SK-N-SH (cell line): ENCODE measurements at regions not wholly inside any gene's neighbourhood (a gene's known extent, or its start where the extent isn't known, plus 50 kb on each side); places are given as distances from the start of the nearest gene placed in this dataset.
"Not testable (repeated sequence)": the region's sequence is repeated elsewhere in the genome, so short reads cannot be mapped to it uniquely, and the experiment has no call there.

Experiments used
- CTCF ChIA-PET: fragments of 300-600, 350-600 bp; formaldehyde crosslinking; extraction: SDS; loops from one replicate; lab custom pipeline; 2021; lab: Yijun Ruan, JAX
- POLR2A ChIA-PET: fragments of 350-600 bp; sonication (Branson Sonifier 250); formaldehyde crosslinking; extraction: SDS; loops from one replicate; lab custom pipeline; 2020; ENCODE audit warnings: antibody characterized with exemption, inconsistent platforms; lab: Yijun Ruan, JAX
- DNase-seq: peaks from one replicate; pipeline ENCODE4 v3.0.0; 2012
- H2AFZ ChIP-seq: fragments of 200-600 bp; sonication (generic); 2 replicates; pipeline ENCODE4 v1.8.1; 2016; ENCODE audit warnings: antibody characterized with exemption, mild to moderate bottlenecking, low read depth
- H3F3A ChIP-seq: fragments of 200-600 bp; sonication (generic); replicated peaks from 2 replicates; pipeline ENCODE3; 2016; ENCODE audit warnings: antibody characterized with exemption, mild to moderate bottlenecking; ENCODE audit not compliant: insufficient read depth
- H3K27ac ChIP-seq, 2 experiments: fragments of 200-500 bp in 1 of 2; fragments of 200-600 bp in 1 of 2; sonication (Bioruptor generic) in 1 of 2; sonication (generic), shearing (Covaris generic) in 1 of 2; 2 replicates each; pipeline versions ENCODE4 v1.5.1 to v1.6.1; 2014 to 2016; ENCODE audit warnings: low read depth in 2 of 2, inconsistent platforms in 1 of 2, low read length in 1 of 2, mild to moderate bottlenecking in 1 of 2, mixed read lengths in 1 of 2
- H3K27me3 ChIP-seq: fragments of 200-600 bp; sonication (generic), shearing (Covaris generic); 2 replicates; pipeline ENCODE4 v1.6.1; 2016; ENCODE audit warnings: mixed run types; ENCODE audit not compliant: insufficient read depth
- H3K36me3 ChIP-seq, 2 experiments: fragments of 200-500 bp in 1 of 2; fragments of 200-600 bp in 1 of 2; sonication (Bioruptor generic) in 1 of 2; sonication (generic) in 1 of 2; replicated peaks in 1 of 2; 2 replicates each; pipeline versions ENCODE3 to v1.5.1; 2014 to 2016; ENCODE audit warnings: low read length in 1 of 2, mild to moderate bottlenecking in 1 of 2; ENCODE audit not compliant: insufficient read depth in 2 of 2, control insufficient read depth in 1 of 2
- H3K4me1 ChIP-seq, 2 experiments: fragments of 200-500 bp in 1 of 2; fragments of 200-600 bp in 1 of 2; sonication (Bioruptor generic) in 1 of 2; sonication (generic), shearing (Covaris generic) in 1 of 2; 2 replicates each; pipeline versions ENCODE4 v1.5.1 to v1.6.1; 2014 to 2016; ENCODE audit warnings: low read depth in 1 of 2, low read length in 1 of 2, mixed run types in 1 of 2; ENCODE audit not compliant: insufficient read depth in 2 of 2, control insufficient read depth in 1 of 2
- H3K4me2 ChIP-seq: fragments of 200-600 bp; sonication (generic), shearing (Covaris generic); 2 replicates; pipeline ENCODE4 v1.6.1; 2017; ENCODE audit warnings: mixed run types
- H3K4me3 ChIP-seq, 2 experiments: fragments of 200-500 bp in 1 of 2; fragments of 200-600 bp in 1 of 2; sonication (Bioruptor generic) in 1 of 2; sonication (generic), shearing (Covaris generic) in 1 of 2; 2 replicates each; pipeline versions ENCODE4 v1.5.1 to v1.8.1; 2014 to 2016; ENCODE audit warnings: low read depth in 2 of 2, inconsistent platforms in 1 of 2, low read length in 1 of 2, mild to moderate bottlenecking in 1 of 2, mixed read lengths in 1 of 2, moderate library complexity in 1 of 2
- H3K79me2 ChIP-seq: fragments of 200-600 bp; sonication (generic); 2 replicates; pipeline ENCODE4 v1.8.1; 2017; ENCODE audit warnings: mild to moderate bottlenecking; ENCODE audit not compliant: insufficient read depth
- H3K9ac ChIP-seq: fragments of 200-600 bp; sonication (generic); 2 replicates; pipeline ENCODE4 v1.6.1; 2017; ENCODE audit warnings: mixed run types
- H3K9me2 ChIP-seq: fragments of 200-600 bp; sonication (generic); 2 replicates; pipeline ENCODE4 v1.6.1; 2017; ENCODE audit warnings: mixed run types
- H3K9me3 ChIP-seq: fragments of 200-600 bp; sonication (generic); 2 replicates; pipeline ENCODE4 v1.6.1; 2017; ENCODE audit warnings: mixed run types, mild to moderate bottlenecking, moderate library complexity
- H4K20me1 ChIP-seq: fragments of 200-600 bp; sonication (generic); 2 replicates; pipeline ENCODE4 v1.6.1; 2017; ENCODE audit warnings: mild to moderate bottlenecking, mixed run types; ENCODE audit not compliant: insufficient read depth
- WGBS: methylation state at CpG from one replicate; pipeline ENCODE4 v1.1.6; 2017; ENCODE audit warnings: low lambda C conversion rate; 5-methylcytosine and 5-hydroxymethylcytosine counted together

DNA sequence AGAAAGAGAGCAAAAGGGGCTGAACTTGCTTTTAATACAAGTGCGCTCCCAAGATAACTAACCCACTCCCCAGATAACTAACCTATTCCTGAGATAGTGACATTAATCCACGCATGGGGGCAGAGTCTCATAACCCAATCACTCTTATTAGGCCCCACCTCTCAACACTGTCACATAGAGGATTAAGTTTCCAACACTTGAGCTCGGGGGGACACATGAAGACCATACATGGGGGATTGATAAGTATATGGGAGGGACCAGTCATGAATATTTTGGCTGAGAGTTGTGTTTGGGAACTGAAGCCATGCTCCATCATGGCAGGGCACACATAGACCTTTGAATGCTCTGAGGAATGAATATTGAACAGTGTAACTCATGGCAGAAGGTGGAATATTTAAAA, 4217.3 kb upstream of the OR11H1 start:
- H3K36me3 ChIP-seq, H3K9me3 ChIP-seq, H3K79me2 ChIP-seq, CTCF ChIA-PET, POLR2A ChIA-PET, H3K9me2 ChIP-seq, H3K27me3 ChIP-seq, H3F3A ChIP-seq, H3K27ac ChIP-seq, H3K4me3 ChIP-seq, H3K4me2 ChIP-seq, H3K9ac ChIP-seq, H2AFZ ChIP-seq, H4K20me1 ChIP-seq, H3K4me1 ChIP-seq, DNase-seq: not testable (repeated sequence)
- WGBS, result 9% methylated on average over 3 of the region's 3 CpGs

DNA sequence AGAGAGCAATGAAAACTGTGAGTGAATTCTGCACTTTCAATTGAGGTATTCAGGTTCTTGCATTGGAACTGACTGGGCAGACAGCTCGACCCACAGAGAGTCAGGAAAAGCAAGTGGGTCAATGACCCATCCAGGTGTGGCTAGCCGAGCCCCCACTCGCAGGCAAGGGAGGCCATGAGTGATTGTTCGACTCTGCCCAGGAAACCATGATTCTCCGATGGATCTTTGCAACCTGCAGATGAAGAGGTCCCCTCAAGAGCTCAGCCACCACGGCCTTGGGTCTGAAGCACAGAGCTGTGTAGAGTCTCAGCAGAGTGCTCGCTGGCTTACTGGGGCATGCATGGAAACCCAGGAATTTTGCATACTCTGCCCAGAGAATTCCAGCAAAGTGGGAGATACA, 4215.4 kb upstream of the OR11H1 start:
- H3K9me2 ChIP-seq, H3K4me2 ChIP-seq, H3K4me1 ChIP-seq, CTCF ChIA-PET, H3K36me3 ChIP-seq, H3K27me3 ChIP-seq, H3F3A ChIP-seq, POLR2A ChIA-PET, H2AFZ ChIP-seq, DNase-seq, H3K4me3 ChIP-seq, H3K9ac ChIP-seq, H3K27ac ChIP-seq, H3K79me2 ChIP-seq, H4K20me1 ChIP-seq: not testable (repeated sequence)
- 6% methylated on average over 7 of the region's 7 CpGs for WGBS
- peaks cover 12% of the 10 kb centered on the region for H3K9me3 ChIP-seq

DNA sequence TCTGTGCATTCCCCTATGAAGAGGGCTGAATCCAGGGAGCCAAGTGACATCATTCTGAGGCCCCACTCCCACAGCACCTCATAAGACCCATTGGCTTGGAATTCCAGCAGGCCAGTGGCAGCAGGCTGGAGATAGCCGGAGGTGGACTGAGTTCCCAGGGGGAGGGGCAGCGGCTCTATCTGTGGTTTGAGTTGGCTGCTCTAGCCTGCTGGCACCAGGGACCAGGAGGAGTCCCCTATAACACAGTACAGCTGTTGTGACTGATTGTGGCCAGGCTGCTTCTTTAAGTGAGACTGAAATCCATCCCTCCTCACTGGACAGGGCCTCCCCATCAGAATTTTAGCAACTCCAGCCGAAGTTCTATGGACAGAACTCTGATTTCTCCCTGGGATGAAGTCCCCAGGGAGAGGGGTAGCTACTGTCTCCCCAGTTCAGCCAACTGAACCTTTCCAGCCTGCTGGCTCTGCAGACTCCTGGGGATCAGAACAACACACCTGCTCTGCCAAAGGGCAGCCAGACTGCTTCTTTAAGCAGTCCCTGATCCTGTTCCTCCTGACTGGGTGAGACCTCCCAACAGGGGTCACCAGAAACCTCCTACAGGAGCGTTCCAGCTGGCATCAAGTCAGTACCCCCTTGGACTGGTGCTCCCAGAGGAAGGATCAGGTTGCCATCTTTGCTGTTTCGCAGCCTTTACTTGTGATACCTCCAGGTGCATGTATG, 4214.8 kb upstream of the OR11H1 start:
- CTCF ChIA-PET, H3K27me3 ChIP-seq, H3K4me1 ChIP-seq: not testable (repeated sequence)

DNA sequence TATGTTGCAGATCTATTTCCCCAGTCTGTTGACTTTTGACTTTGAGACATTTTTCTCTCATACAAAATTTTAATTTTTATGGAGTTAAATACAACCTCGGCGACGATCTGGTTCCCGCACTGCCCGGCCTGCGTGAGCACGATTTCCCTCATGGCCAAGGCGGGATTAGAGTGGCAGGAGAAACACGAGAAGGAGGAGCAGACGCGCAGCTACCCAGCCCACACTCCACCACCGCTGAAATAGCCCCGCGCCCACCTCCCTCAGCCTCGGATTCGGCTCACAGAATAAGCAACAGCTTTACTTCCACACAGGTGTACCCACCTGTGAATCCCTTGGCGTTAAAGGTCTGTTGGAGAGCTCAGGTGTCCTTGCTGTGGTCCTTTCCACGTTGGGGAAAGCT, 4209.4 kb upstream of the OR11H1 start:
- CTCF ChIA-PET, POLR2A ChIA-PET, H3K36me3 ChIP-seq, H3K4me2 ChIP-seq, H3K4me1 ChIP-seq, DNase-seq, H2AFZ ChIP-seq, H3K27me3 ChIP-seq, H3K27ac ChIP-seq, H3K9ac ChIP-seq, H4K20me1 ChIP-seq, H3K9me2 ChIP-seq, H3F3A ChIP-seq, H3K9me3 ChIP-seq, H3K4me3 ChIP-seq, H3K79me2 ChIP-seq: not testable (repeated sequence)
- 10% methylated on average over 18 of the region's 18 CpGs for WGBS

More for the DNA sequence above, 4214.8 kb upstream of the OR11H1 start:
- H3K36me3 ChIP-seq, DNase-seq, H4K20me1 ChIP-seq, H3K79me2 ChIP-seq, H3K4me3 ChIP-seq, H2AFZ ChIP-seq, H3K27ac ChIP-seq, POLR2A ChIA-PET, H3F3A ChIP-seq, H3K9ac ChIP-seq, H3K4me2 ChIP-seq, H3K9me2 ChIP-seq: not testable (repeated sequence)
- WGBS, result 0% methylated on average over 5 of the region's 5 CpGs
- H3K9me3 ChIP-seq, result peaks cover 12% of the 10 kb centered on the region

DNA sequence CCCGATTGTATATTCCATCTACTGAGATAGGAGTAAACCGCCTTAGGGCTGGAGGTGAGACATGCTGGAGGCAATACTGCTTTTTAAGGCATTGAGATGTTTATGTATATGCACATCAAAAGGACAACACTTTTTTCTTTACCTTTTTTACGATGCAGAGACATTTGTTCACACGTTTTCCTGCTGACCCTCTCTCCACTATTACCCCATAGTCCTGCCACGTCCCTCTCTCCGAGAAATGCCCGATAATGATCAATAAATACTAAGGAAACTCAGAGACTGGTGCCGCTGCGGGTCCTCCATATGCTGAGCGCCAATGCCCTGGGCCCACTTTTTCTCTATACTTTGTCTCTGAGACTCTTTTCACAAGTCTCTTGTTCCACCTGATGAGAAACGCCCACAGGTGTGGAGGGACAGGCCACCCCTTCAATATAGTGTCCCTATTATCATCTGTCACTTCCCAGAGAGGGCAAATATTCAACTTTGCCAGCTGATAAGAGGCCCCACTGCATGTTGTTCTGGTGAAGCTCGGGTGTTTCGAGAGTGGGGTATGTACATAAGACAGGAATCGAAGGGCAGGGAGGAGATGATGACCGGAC, 4203.5 kb upstream of the OR11H1 start:
- H3K79me2 ChIP-seq, H3F3A ChIP-seq, H4K20me1 ChIP-seq, H3K36me3 ChIP-seq, POLR2A ChIA-PET, CTCF ChIA-PET, H3K27me3 ChIP-seq, H3K4me1 ChIP-seq, DNase-seq, H3K4me2 ChIP-seq, H3K9ac ChIP-seq, H3K4me3 ChIP-seq, H3K9me3 ChIP-seq, H3K27ac ChIP-seq, H3K9me2 ChIP-seq, H2AFZ ChIP-seq: not testable (repeated sequence)
- 2% methylated on average over 15 of the region's 15 CpGs for WGBS
